CD4-positive, CD25-positive, alpha-beta regulatory T cell (primary cell): ENCODE measurements at regions not wholly inside any gene's neighbourhood (a gene's known extent, or its start where the extent isn't known, plus 50 kb on each side); places are given as distances from the start of the nearest gene placed in this dataset.
"Not testable (repeated sequence)": the region's sequence is repeated elsewhere in the genome, so short reads cannot be mapped to it uniquely, and the experiment has no call there.

Experiments used
- ATAC-seq, 2 donors: fragments of 150-1000 bp; cut with Tn5 transposase; one replicate each; pipeline ENCODE4 v1.10.0; 2021; ENCODE audit warnings: low read depth in 2 of 2, moderate number of reproducible peaks in 2 of 2, moderate library complexity in 1 of 2
- DNase-seq, 3 donors: peaks; one replicate each; pipeline versions ENCODE4 v3.0.0 to v3.0.0-alpha.2; 2012 to 2022; ENCODE audit warnings: mixed read lengths in 1 of 3
- H3K27ac ChIP-seq: one replicate; pipeline ENCODE4 v1.7.0; 2013; ENCODE audit warnings: mild to moderate bottlenecking, low read length; ENCODE audit not compliant: insufficient read depth, poor library complexity, severe bottlenecking
- H3K27me3 ChIP-seq: one replicate; pipeline ENCODE4 v1.7.0; 2013; ENCODE audit warnings: low read length; ENCODE audit not compliant: control insufficient read depth, insufficient read depth
- H3K36me3 ChIP-seq: one replicate; pipeline ENCODE4 v1.7.0; 2013; ENCODE audit warnings: mild to moderate bottlenecking, low read length, moderate library complexity; ENCODE audit not compliant: control insufficient read depth, insufficient read depth
- H3K4me1 ChIP-seq: 2 replicates; pipeline ENCODE4 v1.7.0; 2013; ENCODE audit warnings: mild to moderate bottlenecking, low read length; ENCODE audit not compliant: insufficient read depth, control insufficient read depth, poor library complexity, severe bottlenecking
- H3K4me3 ChIP-seq: one replicate; pipeline ENCODE4 v1.7.0; 2013; ENCODE audit warnings: low read depth, mild to moderate bottlenecking, low read length, moderate library complexity
- H3K9me3 ChIP-seq, 2 experiments: 1 replicate in 1 of 2; 2 replicates in 1 of 2; pipeline ENCODE4 v1.7.0; 2013; ENCODE audit warnings: low read length in 2 of 2, mild to moderate bottlenecking in 1 of 2, moderate library complexity in 1 of 2; ENCODE audit not compliant: control insufficient read depth in 2 of 2
- H3K27ac Mint-ChIP-seq, 3 donors: one replicate each; pipeline ENCODE4 v1.8.0; 2020 to 2022; ENCODE audit warnings: mild to moderate bottlenecking in 3 of 3, mixed read lengths in 3 of 3, moderate library complexity in 2 of 3
- H3K27me3 Mint-ChIP-seq: one replicate; pipeline ENCODE4 v1.8.0; 2022; ENCODE audit warnings: mild to moderate bottlenecking, mixed read lengths
- H3K36me3 Mint-ChIP-seq: one replicate; pipeline ENCODE4 v1.8.0; 2020; ENCODE audit warnings: mixed read lengths
- H3K4me1 Mint-ChIP-seq, 4 donors: one replicate each; pipeline ENCODE4 v1.8.0; 2020 to 2022; ENCODE audit warnings: mixed read lengths in 4 of 4, mild to moderate bottlenecking in 1 of 4
- H3K4me3 Mint-ChIP-seq, 4 donors: one replicate each; pipeline ENCODE4 v1.8.0; 2020 to 2022; ENCODE audit warnings: mild to moderate bottlenecking in 4 of 4, mixed read lengths in 4 of 4, moderate library complexity in 3 of 4
- H3K9me3 Mint-ChIP-seq, 7 donors: one replicate each; pipeline ENCODE4 v1.8.0; 2020 to 2022; ENCODE audit warnings: mixed read lengths in 7 of 7, mild to moderate bottlenecking in 3 of 7, moderate library complexity in 2 of 7

DNA sequence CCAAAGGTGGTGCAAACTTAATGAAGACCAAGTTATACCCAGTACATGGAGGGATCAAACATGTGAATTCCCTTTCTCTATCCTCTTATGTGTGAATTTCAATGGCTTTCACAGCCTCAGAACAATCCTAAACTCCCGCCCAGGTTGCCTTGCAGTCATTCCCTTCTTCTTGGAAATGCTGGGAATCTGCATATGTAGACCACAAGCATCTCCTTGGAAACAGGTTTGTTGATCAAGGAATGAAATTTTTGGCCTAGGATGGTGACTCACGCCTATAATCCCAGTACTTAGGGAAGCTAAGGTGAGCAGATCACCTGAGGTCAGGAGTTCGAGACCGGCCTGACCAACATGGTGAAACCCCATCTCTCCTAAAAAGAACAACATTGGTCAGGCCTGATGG, 77.8 kb upstream of the ABI1 start:
- no peaks in the 10 kb centered on the region for H3K36me3 Mint-ChIP-seq
- H3K4me3 Mint-ChIP-seq, result no peak overlapping the region
- H3K27me3 ChIP-seq, result no peaks in the 10 kb centered on the region
- H3K36me3 ChIP-seq, result no peaks in the 10 kb centered on the region
- no peaks in the 10 kb centered on the region for H3K4me1 ChIP-seq
- no peaks in the 10 kb centered on the region for H3K9me3 ChIP-seq
- peaks cover 8% of the 10 kb centered on the region for H3K27me3 Mint-ChIP-seq
- H3K27ac ChIP-seq, result no peak overlapping the region
- ATAC-seq, result no peak
- DNase-seq, result no peak
- no peak overlapping the region for H3K27ac Mint-ChIP-seq
- H3K4me3 ChIP-seq, result no peak overlapping the region
- no peaks in the 10 kb centered on the region for H3K4me1 Mint-ChIP-seq
- peaks cover 0 to 1% (median 0%) of the 10 kb centered on the region in 7 donors for H3K9me3 Mint-ChIP-seq

DNA sequence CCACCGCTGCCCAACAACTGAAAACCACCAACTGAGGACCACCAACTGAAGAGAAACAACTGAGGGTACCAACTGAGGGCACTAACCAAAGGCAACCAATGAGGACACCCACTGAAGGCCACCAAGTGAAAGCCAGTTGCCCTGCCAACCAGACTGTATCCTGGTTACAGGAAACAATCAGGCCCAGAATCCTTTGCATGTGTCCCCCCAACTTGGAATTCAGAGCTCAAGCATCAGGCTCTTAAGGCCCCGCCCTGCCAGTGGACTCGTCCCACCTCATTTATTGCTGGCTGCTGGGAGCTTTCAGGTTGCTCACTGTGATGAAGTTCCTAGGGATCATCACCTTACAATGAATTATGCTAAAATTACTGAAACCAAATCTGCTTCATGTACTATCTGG, 76.6 kb upstream of the ABI1 start:
- Histone ChIP-seq H3K27me3 (no peaks in the 10 kb centered on the region), H3K4me3 (no peak overlapping the region), H3K36me3 (no peaks in the 10 kb centered on the region), H3K4me1 (no peaks in the 10 kb centered on the region), H3K9me3 (no peaks in the 10 kb centered on the region), H3K27ac (no peak overlapping the region)
- Mint-ChIP-seq H3K27ac (no peak overlapping the region), H3K4me1 (peaks cover 0 to under 1% (median 0%) of the 10 kb centered on the region in 4 donors), H3K36me3 (no peaks in the 10 kb centered on the region), H3K4me3 (no peak overlapping the region), H3K27me3 (peaks cover 8% of the 10 kb centered on the region), H3K9me3 (peaks cover 0 to 1% (median 0%) of the 10 kb centered on the region in 7 donors)
- DNase-seq, result no peak
- ATAC-seq, result no peak

DNA sequence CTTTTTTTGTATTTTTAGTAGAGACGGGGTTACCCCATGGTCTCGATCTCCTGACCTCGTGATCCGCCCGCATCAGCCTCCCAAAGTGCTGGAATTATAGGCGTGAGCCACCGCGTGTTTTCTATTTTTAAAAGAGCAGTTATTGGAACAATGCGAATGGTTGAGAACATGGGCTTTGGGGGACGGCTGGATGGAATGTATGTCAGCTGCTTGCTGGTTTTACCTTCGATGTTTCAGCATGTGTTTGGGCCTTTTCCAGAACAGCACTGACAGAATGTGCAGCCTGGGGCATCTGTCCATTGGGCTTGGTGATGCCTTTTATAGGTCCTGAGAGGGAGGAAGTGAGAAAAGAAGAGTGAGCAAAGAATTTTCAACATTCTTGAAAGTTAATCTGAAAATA, 73.4 kb upstream of the ABI1 start:
- not testable (repeated sequence) for H3K27ac ChIP-seq, H3K27ac Mint-ChIP-seq, H3K36me3 ChIP-seq, H3K9me3 ChIP-seq, H3K27me3 Mint-ChIP-seq, H3K4me3 Mint-ChIP-seq, H3K36me3 Mint-ChIP-seq, H3K4me1 ChIP-seq, H3K27me3 ChIP-seq, DNase-seq, ATAC-seq, H3K9me3 Mint-ChIP-seq, H3K4me3 ChIP-seq
- H3K4me1 Mint-ChIP-seq, result peaks cover 0 to 16% (median 2%) of the 10 kb centered on the region in 4 donors

DNA sequence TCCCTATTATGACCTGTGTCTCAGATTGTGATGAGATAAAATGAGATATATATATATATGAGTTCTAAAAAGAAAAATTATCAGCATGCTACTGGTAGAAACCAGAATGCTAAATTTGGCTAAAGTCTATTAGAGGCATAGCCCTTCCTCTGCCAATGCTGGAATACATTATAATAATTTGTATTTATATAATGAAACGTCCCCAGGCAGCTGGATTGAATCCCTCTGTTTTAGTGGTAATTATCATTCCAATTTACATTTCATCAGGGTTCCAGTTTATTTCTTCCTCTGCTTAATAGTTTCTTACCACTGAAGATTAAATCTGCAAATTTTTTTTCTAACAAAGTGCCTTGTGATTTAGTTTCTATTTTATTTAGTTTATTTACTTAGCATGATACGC, 71.8 kb upstream of the ABI1 start:
- Mint-ChIP-seq H3K4me3 (no peak overlapping the region), H3K4me1 (peaks cover 0 to 16% (median 2%) of the 10 kb centered on the region in 4 donors), H3K27ac (no peak overlapping the region), H3K36me3 (no peaks in the 10 kb centered on the region), H3K9me3 (peaks cover 0 to 1% (median 0%) of the 10 kb centered on the region in 7 donors), H3K27me3 (peaks cover 10% of the 10 kb centered on the region)
- Histone ChIP-seq H3K27ac (no peak overlapping the region), H3K9me3 (no peaks in the 10 kb centered on the region), H3K27me3 (no peaks in the 10 kb centered on the region), H3K36me3 (no peaks in the 10 kb centered on the region), H3K4me3 (no peak overlapping the region), H3K4me1 (peaks cover 5% of the 10 kb centered on the region)
- DNase-seq (no peak), ATAC-seq (no peak)

GRCh38 chr10:26931223-26931622, 70.5 kb upstream of the ABI1 start:
- H3K4me3 Mint-ChIP-seq, result peak overlapping the region in 1 of 4 donors; percentile 59
- peaks cover 10% of the 10 kb centered on the region for H3K27me3 Mint-ChIP-seq
- DNase-seq (peak in 1 of 3 donors; percentile 20), ATAC-seq (peak in 1 of 2 donors; percentile 28)
- H3K4me1 Mint-ChIP-seq, result peaks cover 0 to 16% (median 2%) of the 10 kb centered on the region in 4 donors
- no peaks in the 10 kb centered on the region for H3K36me3 Mint-ChIP-seq
- peaks cover 5% of the 10 kb centered on the region for H3K4me1 ChIP-seq
- no peaks in the 10 kb centered on the region for H3K9me3 ChIP-seq
- H3K4me3 ChIP-seq, result no peak overlapping the region
- no peak overlapping the region for H3K27ac ChIP-seq
- no peaks in the 10 kb centered on the region for H3K36me3 ChIP-seq
- no peaks in the 10 kb centered on the region for H3K27me3 ChIP-seq
- peaks cover 0 to 1% (median 0%) of the 10 kb centered on the region in 7 donors for H3K9me3 Mint-ChIP-seq
- no peak overlapping the region for H3K27ac Mint-ChIP-seq

- not testable (repeated sequence) for H3K36me3 ChIP-seq, H3K4me3 Mint-ChIP-seq, H3K4me3 ChIP-seq, DNase-seq, H3K9me3 Mint-ChIP-seq, H3K4me1 Mint-ChIP-seq, H3K27ac ChIP-seq, H3K36me3 Mint-ChIP-seq, H3K27me3 ChIP-seq, H3K4me1 ChIP-seq, H3K27ac Mint-ChIP-seq, H3K9me3 ChIP-seq, ATAC-seq
- peaks cover 17% of the 10 kb centered on the region for H3K27me3 Mint-ChIP-seq
Observed at GRCh38 chr10:26922824-26923223, 62.1 kb upstream of the ABI1 start.

DNA sequence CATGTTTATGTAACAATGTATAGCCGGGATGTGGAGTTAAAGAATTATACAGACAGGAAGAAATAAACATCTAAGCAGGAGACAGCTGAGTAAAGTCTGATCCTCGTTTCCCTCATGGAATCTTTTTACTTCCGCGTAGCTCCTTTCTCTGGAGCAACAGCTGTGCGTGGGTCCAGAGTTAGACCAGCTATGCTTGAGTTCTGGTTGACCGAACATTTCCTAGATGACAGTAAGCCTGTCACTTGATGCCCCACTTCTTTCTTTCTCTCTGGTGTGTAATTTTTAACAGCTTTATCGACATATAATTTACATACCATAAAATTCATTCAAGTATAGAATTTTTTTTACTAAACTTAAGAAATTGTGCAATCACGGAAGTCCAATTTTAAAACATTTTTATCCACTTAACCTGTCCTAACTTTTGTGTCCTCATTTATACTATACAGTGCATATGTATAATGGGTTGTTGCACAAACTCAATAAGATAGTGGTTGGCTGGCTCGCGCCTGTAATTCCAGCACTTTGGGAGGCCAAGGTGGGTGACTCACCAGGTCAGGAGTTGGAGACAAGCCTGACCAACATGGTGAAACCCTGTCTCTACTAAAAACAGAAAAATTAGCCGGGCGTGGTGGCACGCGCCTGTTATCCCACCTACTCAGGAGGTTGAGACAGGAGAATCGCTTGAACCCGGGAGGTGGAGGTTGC, 58.5 kb upstream of the ABI1 start:
- not testable (repeated sequence) for H3K27me3 ChIP-seq, H3K4me3 Mint-ChIP-seq, H3K9me3 ChIP-seq, H3K9me3 Mint-ChIP-seq, ATAC-seq, H3K36me3 ChIP-seq, H3K27ac ChIP-seq, H3K4me3 ChIP-seq, H3K4me1 Mint-ChIP-seq, H3K27me3 Mint-ChIP-seq, H3K27ac Mint-ChIP-seq, DNase-seq, H3K36me3 Mint-ChIP-seq, H3K4me1 ChIP-seq

DNA sequence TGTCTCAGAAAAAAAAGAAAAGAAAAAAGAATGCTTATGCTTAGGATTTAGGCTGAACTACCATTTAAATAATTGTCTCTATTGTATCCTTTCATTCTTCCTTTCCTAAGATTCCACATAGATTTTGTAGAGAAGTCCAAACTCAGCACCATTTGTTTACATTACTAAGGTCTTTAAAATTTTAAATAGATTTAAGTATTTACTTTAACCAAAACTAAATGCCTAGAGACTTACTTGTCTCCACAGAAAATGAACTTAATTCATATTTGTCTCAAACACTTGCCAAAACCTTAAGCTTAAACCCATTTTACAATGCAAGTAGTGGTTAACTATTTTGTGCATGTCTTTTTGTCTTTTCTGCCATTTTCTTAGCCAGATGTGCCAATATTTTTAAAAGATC, 54.1 kb upstream of the ABI1 start:
- H3K4me3 Mint-ChIP-seq, result no peak overlapping the region
- Histone ChIP-seq H3K4me3 (no peak overlapping the region), H3K9me3 (no peaks in the 10 kb centered on the region), H3K36me3 (no peaks in the 10 kb centered on the region), H3K27me3 (no peaks in the 10 kb centered on the region), H3K27ac (no peak overlapping the region), H3K4me1 (no peaks in the 10 kb centered on the region)
- H3K27ac Mint-ChIP-seq, result no peak overlapping the region
- no peak for DNase-seq
- no peak for ATAC-seq
- H3K9me3 Mint-ChIP-seq, result peaks cover 0 to 3% (median 0%) of the 10 kb centered on the region in 7 donors
- H3K36me3 Mint-ChIP-seq, result no peaks in the 10 kb centered on the region
- peaks cover 8% of the 10 kb centered on the region for H3K27me3 Mint-ChIP-seq
- no peaks in the 10 kb centered on the region for H3K4me1 Mint-ChIP-seq
